ACC112 (cell line): ENCODE measurements at regions not wholly inside any gene's neighbourhood (a gene's known extent, or its start where the extent isn't known, plus 50 kb on each side); places are given as distances from the start of the nearest gene placed in this dataset.

Source experiments
- H2AFZ ChIP-seq: fragments of 200-600 bp; sonication (generic); one replicate; pipeline ENCODE4 v1.6.0; 2017; ENCODE audit warnings: antibody characterized with exemption, low read length; ENCODE audit not compliant: unreplicated experiment
- H3K27ac ChIP-seq: fragments of 200-600 bp; sonication (generic); 2 replicates; pipeline ENCODE4 v1.5.1; 2014; ENCODE audit warnings: low read depth, mild to moderate bottlenecking, antibody characterized with exemption, low read length, moderate library complexity
- H3K27me3 ChIP-seq: fragments of 200-600 bp; sonication (generic); 2 replicates; pipeline ENCODE4 v1.6.1; 2014; ENCODE audit warnings: mild to moderate bottlenecking, antibody characterized with exemption, low read length, moderate library complexity, mixed read lengths; ENCODE audit not compliant: insufficient read depth
- H3K36me3 ChIP-seq: fragments of 200-600 bp; sonication (generic); 2 replicates; pipeline ENCODE4 v1.6.1; 2016; ENCODE audit warnings: mild to moderate bottlenecking, antibody characterized with exemption, low read length, moderate library complexity, mixed read lengths; ENCODE audit not compliant: insufficient read depth
- H3K4me1 ChIP-seq: fragments of 200-600 bp; sonication (generic); one replicate; pipeline ENCODE4 v1.6.1; 2016; ENCODE audit warnings: low read length, mixed read lengths; ENCODE audit not compliant: insufficient read depth, unreplicated experiment, control insufficient read depth
- H3K4me3 ChIP-seq: fragments of 200-600 bp; sonication (generic); 2 replicates; pipeline ENCODE4 v1.5.1; 2014; ENCODE audit warnings: mild to moderate bottlenecking, low read depth, low read length
- H3K79me2 ChIP-seq: fragments of 200-600 bp; sonication (generic); one replicate; pipeline ENCODE4 v1.6.0; 2016; ENCODE audit warnings: low read length; ENCODE audit not compliant: control insufficient read depth, unreplicated experiment, insufficient read depth

DNA sequence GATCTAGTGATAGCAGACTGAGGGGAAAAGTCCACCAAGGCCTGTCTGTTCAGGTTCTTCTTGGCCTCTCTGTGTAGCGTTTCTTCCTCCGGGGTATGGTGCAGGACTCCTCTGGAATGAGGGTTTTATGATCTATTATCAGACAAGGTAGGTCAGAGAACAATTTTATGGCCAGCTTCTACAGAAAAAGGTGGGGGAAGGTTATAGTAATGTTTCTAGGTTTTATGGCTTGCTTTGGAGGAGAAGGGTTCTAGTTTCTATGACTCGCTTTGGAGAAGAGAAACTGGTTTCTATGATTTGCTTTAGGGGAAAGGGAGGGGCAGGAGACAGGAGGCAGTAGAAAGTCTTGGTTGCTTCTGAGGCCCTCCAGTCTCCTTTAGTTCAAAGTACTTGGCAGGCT is 144.8 kb upstream of the LAMA2 start:
- no peaks in the 10 kb centered on the region for H3K79me2 ChIP-seq
- H3K4me3 ChIP-seq = no peak overlapping the region
- no peak overlapping the region for H3K27ac ChIP-seq
- no peaks in the 10 kb centered on the region for H3K27me3 ChIP-seq
- no peaks in the 10 kb centered on the region for H3K4me1 ChIP-seq
- no peaks in the 10 kb centered on the region for H3K36me3 ChIP-seq
- no peak overlapping the region for H2AFZ ChIP-seq

DNA sequence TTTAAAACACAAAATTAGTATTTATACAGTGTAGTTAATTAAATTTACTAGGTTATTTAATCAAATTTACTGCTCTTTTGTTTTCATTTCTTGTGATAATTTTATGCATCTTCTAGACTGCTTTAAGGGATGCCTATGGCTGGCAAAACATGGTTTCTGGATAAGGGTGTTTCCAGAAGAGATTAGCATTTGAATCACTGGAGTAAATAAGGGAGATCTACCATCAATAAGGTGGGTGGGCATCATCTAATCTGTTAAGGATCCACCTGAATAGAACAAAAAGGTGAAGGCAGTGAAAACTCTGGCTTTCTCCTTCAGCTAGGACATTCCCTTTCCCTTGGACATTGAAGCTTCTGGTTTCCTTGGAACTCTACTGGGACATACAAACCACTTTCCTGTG is 146.2 kb upstream of the LAMA2 start:
- H3K4me3 ChIP-seq = no peak overlapping the region
- no peaks in the 10 kb centered on the region for H3K79me2 ChIP-seq
- H3K4me1 ChIP-seq = no peaks in the 10 kb centered on the region
- H3K36me3 ChIP-seq = no peaks in the 10 kb centered on the region
- H3K27ac ChIP-seq = no peak overlapping the region
- H3K27me3 ChIP-seq = no peaks in the 10 kb centered on the region
- no peak overlapping the region for H2AFZ ChIP-seq

DNA sequence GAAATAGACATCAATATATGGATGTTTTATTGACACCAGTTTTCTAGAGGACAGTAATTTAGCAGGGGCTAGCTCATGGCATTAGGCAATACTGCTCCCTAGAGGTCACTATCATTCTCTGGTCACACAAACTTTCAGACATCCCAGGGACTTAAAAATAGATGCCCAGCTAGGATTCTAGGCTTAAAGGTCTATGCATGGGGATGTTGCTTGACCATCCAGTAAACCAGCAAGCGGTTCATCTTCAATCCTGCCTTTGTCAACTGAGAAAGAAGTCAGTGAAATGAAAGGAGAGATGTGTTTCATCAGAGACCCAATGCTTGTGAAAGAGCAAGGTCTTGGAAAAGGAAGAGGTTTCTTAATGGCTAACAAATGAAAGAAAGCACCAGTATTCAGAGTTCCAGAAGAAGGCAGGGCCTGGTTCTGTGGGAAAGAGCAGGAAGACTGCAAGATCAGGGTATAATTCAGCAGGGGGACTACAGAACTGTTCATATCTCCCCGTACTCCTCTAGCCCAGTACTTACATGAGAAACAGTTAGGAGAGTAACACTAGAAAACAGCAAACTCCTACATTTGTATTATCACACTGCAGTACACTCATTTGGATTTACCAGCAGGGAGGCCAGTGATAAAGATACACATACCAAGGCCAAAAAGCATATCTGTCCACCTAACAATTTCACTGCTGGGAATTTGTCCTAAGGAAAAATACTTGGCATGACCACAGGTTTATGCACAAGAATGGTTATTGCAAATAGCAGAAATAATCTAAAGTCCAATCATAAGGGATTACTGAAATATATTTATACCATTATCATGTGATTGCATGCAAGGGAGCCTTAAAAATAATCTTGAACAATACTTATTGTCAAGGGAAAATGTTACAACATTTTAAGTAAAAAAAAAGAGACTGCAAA is 151.4 kb upstream of the LAMA2 start:
- Histone ChIP-seq H3K4me3 (no peak overlapping the region), H2AFZ (no peak overlapping the region), H3K27me3 (no peaks in the 10 kb centered on the region), H3K4me1 (no peaks in the 10 kb centered on the region), H3K79me2 (no peaks in the 10 kb centered on the region), H3K27ac (no peak overlapping the region), H3K36me3 (no peaks in the 10 kb centered on the region)

DNA sequence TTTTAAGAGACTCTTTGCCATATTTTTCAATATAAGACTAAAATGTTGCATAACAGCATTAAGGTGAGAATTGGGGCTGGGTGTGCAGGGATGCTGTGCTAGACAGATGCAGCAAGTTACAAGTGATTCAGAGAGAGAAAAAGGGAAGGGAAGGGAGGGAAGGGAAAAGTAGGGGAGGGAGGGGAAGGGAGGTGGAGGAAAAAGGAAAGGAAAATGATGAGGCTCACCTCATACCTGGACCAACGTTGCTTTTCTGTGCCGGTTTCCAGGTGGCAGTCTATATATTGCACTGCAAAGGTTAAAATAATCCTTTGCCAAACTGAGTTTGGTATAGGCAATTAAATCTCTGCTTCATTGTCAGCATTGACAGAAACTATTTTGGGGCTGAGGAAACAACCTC is 155.4 kb upstream of the LAMA2 start:
- no peak overlapping the region for H2AFZ ChIP-seq
- H3K36me3 ChIP-seq = no peaks in the 10 kb centered on the region
- H3K79me2 ChIP-seq = no peaks in the 10 kb centered on the region
- no peaks in the 10 kb centered on the region for H3K4me1 ChIP-seq
- H3K4me3 ChIP-seq = no peak overlapping the region
- H3K27ac ChIP-seq = no peak overlapping the region
- H3K27me3 ChIP-seq = no peaks in the 10 kb centered on the region

- no peak overlapping the region for H3K27ac ChIP-seq
Measured at GRCh38 chr6:128725271-128726233, 157.4 kb upstream of the LAMA2 start.

GRCh38 chr6:128724738-128725137 is 158.2 kb upstream of the LAMA2 start:
- Histone ChIP-seq H2AFZ (no peak overlapping the region), H3K4me3 (no peak overlapping the region), H3K79me2 (no peaks in the 10 kb centered on the region), H3K27me3 (no peaks in the 10 kb centered on the region), H3K4me1 (no peaks in the 10 kb centered on the region), H3K27ac (no peak overlapping the region), H3K36me3 (no peaks in the 10 kb centered on the region)

More at GRCh38 chr6:128725271-128726233, 157.4 kb upstream of the LAMA2 start:
- Histone ChIP-seq H3K36me3 (no peaks in the 10 kb centered on the region), H3K4me1 (no peaks in the 10 kb centered on the region), H2AFZ (no peak overlapping the region), H3K4me3 (no peak overlapping the region), H3K79me2 (no peaks in the 10 kb centered on the region), H3K27me3 (no peaks in the 10 kb centered on the region)

DNA sequence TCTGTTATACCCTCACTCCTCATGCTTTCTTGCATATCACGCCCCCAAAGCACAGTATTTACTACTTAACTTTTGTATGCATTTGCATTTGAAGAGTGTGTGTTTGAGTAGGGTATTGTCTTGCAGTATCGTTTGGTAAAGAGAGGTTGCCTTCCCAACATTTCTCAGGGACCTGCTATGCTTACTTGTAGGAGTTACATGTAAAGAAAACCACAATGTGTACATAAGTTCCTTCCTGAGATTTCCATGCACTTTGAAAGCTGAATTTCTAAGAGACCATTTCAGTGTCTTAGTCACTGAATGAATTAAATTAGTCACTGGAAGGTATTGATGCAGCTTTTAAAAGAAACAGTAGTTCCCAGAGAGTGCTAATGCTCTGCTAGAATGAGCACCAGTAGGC is 159.3 kb upstream of the LAMA2 start:
- no peak overlapping the region for H3K4me3 ChIP-seq

DNA sequence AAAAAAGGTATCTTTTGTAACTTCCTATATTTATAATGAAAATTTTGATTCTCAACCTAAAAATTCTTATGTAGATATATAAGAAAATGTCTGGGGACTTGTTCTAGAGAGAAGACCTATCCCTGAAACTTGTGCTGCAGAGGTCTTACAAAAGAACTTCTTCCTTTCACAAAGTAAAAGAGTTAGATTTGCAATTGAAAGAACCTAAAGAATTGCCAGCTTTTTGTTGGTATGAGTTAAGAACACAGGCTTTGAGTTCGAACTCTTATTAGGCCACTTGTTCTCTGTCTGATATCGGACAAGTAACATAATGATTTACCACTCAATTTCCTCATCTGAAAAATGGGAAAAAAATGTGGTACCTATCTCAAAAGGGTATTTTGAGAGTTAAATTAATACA is 162.0 kb upstream of the LAMA2 start:
- no peak overlapping the region for H2AFZ ChIP-seq
- no peaks in the 10 kb centered on the region for H3K27me3 ChIP-seq
- no peaks in the 10 kb centered on the region for H3K4me1 ChIP-seq
- H3K36me3 ChIP-seq = no peaks in the 10 kb centered on the region
- H3K79me2 ChIP-seq = no peaks in the 10 kb centered on the region
- no peak overlapping the region for H3K27ac ChIP-seq
- H3K4me3 ChIP-seq = no peak overlapping the region

More for the DNA sequence above, 159.3 kb upstream of the LAMA2 start:
- Histone ChIP-seq H3K27me3 (no peaks in the 10 kb centered on the region), H2AFZ (no peak overlapping the region), H3K36me3 (no peaks in the 10 kb centered on the region), H3K79me2 (no peaks in the 10 kb centered on the region), H3K4me1 (no peaks in the 10 kb centered on the region), H3K27ac (no peak overlapping the region)

GRCh38 chr6:128719786-128720185 is 163.2 kb upstream of the LAMA2 start:
- H3K4me1 ChIP-seq = no peaks in the 10 kb centered on the region
- H3K27me3 ChIP-seq = no peaks in the 10 kb centered on the region
- no peaks in the 10 kb centered on the region for H3K79me2 ChIP-seq
- no peak overlapping the region for H3K27ac ChIP-seq
- H2AFZ ChIP-seq = no peak overlapping the region
- no peak overlapping the region for H3K4me3 ChIP-seq
- no peaks in the 10 kb centered on the region for H3K36me3 ChIP-seq

DNA sequence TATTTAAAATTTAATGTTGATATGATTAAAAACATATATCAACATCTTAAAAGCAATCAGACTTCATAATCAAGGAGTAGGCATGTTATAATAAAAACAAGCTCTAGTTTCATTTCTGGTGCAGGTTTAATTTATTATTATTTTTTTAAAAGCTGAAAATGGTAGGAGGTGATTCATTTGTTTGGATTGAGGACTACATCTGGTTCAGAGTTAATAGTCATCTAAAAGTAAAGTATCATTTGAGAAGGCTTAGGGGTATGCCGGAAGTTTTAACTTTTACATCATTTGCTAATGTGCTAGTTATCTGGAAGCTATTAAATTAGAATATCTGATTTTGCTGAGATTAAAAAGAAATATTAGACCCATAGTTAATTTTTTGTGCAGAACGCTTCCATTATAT is 169.5 kb upstream of the LAMA2 start:
- no peaks in the 10 kb centered on the region for H3K27me3 ChIP-seq
- no peak overlapping the region for H3K27ac ChIP-seq
- no peaks in the 10 kb centered on the region for H3K36me3 ChIP-seq
- no peaks in the 10 kb centered on the region for H3K79me2 ChIP-seq
- no peak overlapping the region for H3K4me3 ChIP-seq
- peak overlapping the region; percentile 37 for H2AFZ ChIP-seq
- peaks cover 13% of the 10 kb centered on the region for H3K4me1 ChIP-seq
